OCI-LY1 (cell line): ENCODE measurements at regions not wholly inside any gene's neighbourhood (a gene's known extent, or its start where the extent isn't known, plus 50 kb on each side); places are given as distances from the start of the nearest gene placed in this dataset.

Experiments
- H2AFZ ChIP-seq: fragments of 200-600 bp; sonication (generic), shearing (Covaris generic); 2 replicates; pipeline ENCODE4 v1.6.0; 2014; ENCODE audit warnings: antibody characterized with exemption, mild to moderate bottlenecking, low read length
- H3F3A ChIP-seq: fragments of 200-600 bp; sonication (generic), shearing (Covaris generic); 2 replicates; pipeline ENCODE4 v1.6.0; 2014; ENCODE audit warnings: mild to moderate bottlenecking, antibody characterized with exemption, low read length, moderate library complexity; ENCODE audit not compliant: insufficient read depth
- H3K27ac ChIP-seq: fragments of 200-600 bp; sonication (generic); 2 replicates; pipeline ENCODE4 v1.5.1; 2014; ENCODE audit warnings: low read length, mixed run types, mild to moderate bottlenecking, low read depth; ENCODE audit not compliant: poor library complexity, severe bottlenecking
- H3K27me3 ChIP-seq: fragments of 200-600 bp; sonication (generic); 2 replicates; pipeline ENCODE4 v1.6.0; 2014; ENCODE audit warnings: antibody characterized with exemption, mild to moderate bottlenecking, low read length, moderate library complexity; ENCODE audit not compliant: insufficient read depth
- H3K36me3 ChIP-seq: fragments of 200-600 bp; sonication (generic); 2 replicates; pipeline ENCODE4 v1.6.1; 2014; ENCODE audit warnings: mild to moderate bottlenecking, antibody characterized with exemption, low read length, moderate library complexity, mixed read lengths; ENCODE audit not compliant: insufficient read depth
- H3K4me1 ChIP-seq: fragments of 200-600 bp; sonication (generic); 2 replicates; pipeline ENCODE4 v1.5.1; 2014; ENCODE audit warnings: mild to moderate bottlenecking, low read length, moderate library complexity; ENCODE audit not compliant: insufficient read depth, severe bottlenecking
- H3K4me2 ChIP-seq: fragments of 200-600 bp; sonication (generic), shearing (Covaris generic); 2 replicates; pipeline ENCODE4 v1.6.1; 2014; ENCODE audit warnings: low read length
- H3K4me3 ChIP-seq: fragments of 200-600 bp; sonication (generic); 2 replicates; pipeline ENCODE4 v1.5.1; 2014; ENCODE audit warnings: low read length, low read depth, mild to moderate bottlenecking, mixed read lengths; ENCODE audit not compliant: poor library complexity, severe bottlenecking
- H3K79me2 ChIP-seq: fragments of 200-600 bp; shearing (Covaris generic); 2 replicates; pipeline ENCODE4 v1.6.1; 2016; ENCODE audit warnings: mixed run types, low read length, mixed read lengths; ENCODE audit not compliant: insufficient read depth
- H3K9ac ChIP-seq: fragments of 200-600 bp; sonication (generic), shearing (Covaris generic); 2 replicates; pipeline ENCODE4 v1.6.1; 2014; ENCODE audit warnings: mild to moderate bottlenecking, low read length, mixed read lengths
- H3K9me2 ChIP-seq: fragments of 200-600 bp; sonication (generic), shearing (Covaris generic); 2 replicates; pipeline ENCODE4 v1.6.1; 2014; ENCODE audit warnings: low read depth, mild to moderate bottlenecking, low read length, mixed read lengths
- H3K9me3 ChIP-seq: fragments of 200-600 bp; shearing (Covaris generic); 2 replicates; pipeline ENCODE4 v1.6.1; 2014; ENCODE audit warnings: low read length, mixed read lengths
- H4K20me1 ChIP-seq: fragments of 200-600 bp; sonication (generic), shearing (Covaris generic); 2 replicates; pipeline ENCODE4 v1.6.0; 2016; ENCODE audit warnings: mild to moderate bottlenecking, low read length; ENCODE audit not compliant: insufficient read depth
- CTCF ChIP-seq: fragments of 200-600 bp; sonication (generic), shearing (Covaris generic); IDR thresholded peaks from 2 replicates; pipeline ENCODE4 v1.5.1; 2017; ENCODE audit warnings: mild to moderate bottlenecking, antibody characterized with exemption, low read length, moderate library complexity, mixed read lengths
- EZH2 ChIP-seq: fragments of 200-600 bp; sonication (generic), shearing (Covaris generic); IDR thresholded peaks from 2 replicates; pipeline ENCODE4 v1.8.0; 2017; ENCODE audit warnings: borderline replicate concordance, mixed run types, mild to moderate bottlenecking, antibody characterized with exemption, low read length, moderate library complexity, mixed read lengths

- Histone ChIP-seq H3K27me3 (no peaks in the 10 kb centered on the region), H3K4me2 (no peak overlapping the region), H3K9me2 (no peaks in the 10 kb centered on the region), H3K9me3 (peaks cover 17% of the 10 kb centered on the region), H4K20me1 (no peaks in the 10 kb centered on the region), H3K9ac (no peak overlapping the region), H3F3A (no peaks in the 10 kb centered on the region), H3K79me2 (no peaks in the 10 kb centered on the region), H3K36me3 (no peaks in the 10 kb centered on the region), H3K27ac (no peak overlapping the region), H3K4me3 (no peak overlapping the region), H3K4me1 (peaks cover 12% of the 10 kb centered on the region), H2AFZ (no peak overlapping the region)
- TF ChIP-seq CTCF (no peak; the same call in 1 of the 2 replicates), EZH2 (no peak)
These were observed 126.6 kb upstream of the HMHB1 start for GRCh38 chr5:143685246-143685815.

GRCh38 chr5:143683459-143683858 is 128.5 kb upstream of the HMHB1 start:
- TF ChIP-seq EZH2 (no peak), CTCF (no peak)
- H3K4me1 ChIP-seq: peaks cover 12% of the 10 kb centered on the region
- no peaks in the 10 kb centered on the region for H3K79me2 ChIP-seq
- no peaks in the 10 kb centered on the region for H3K36me3 ChIP-seq
- no peak overlapping the region for H3K4me2 ChIP-seq
- H2AFZ ChIP-seq: no peak overlapping the region
- no peaks in the 10 kb centered on the region for H3K27me3 ChIP-seq
- H3K9me3 ChIP-seq: peaks cover 7% of the 10 kb centered on the region
- H3K9ac ChIP-seq: no peak overlapping the region
- no peaks in the 10 kb centered on the region for H4K20me1 ChIP-seq
- H3K9me2 ChIP-seq: no peaks in the 10 kb centered on the region
- H3F3A ChIP-seq: no peaks in the 10 kb centered on the region
- no peak overlapping the region for H3K4me3 ChIP-seq
- no peak overlapping the region for H3K27ac ChIP-seq

GRCh38 chr5:143682929-143683386 is 129.0 kb upstream of the HMHB1 start:
- Histone ChIP-seq H3K36me3 (no peaks in the 10 kb centered on the region), H3K9me3 (peaks cover 4% of the 10 kb centered on the region), H3F3A (no peaks in the 10 kb centered on the region), H3K4me2 (no peak overlapping the region), H2AFZ (no peak overlapping the region), H4K20me1 (no peaks in the 10 kb centered on the region), H3K9me2 (no peaks in the 10 kb centered on the region), H3K27ac (no peak overlapping the region), H3K27me3 (no peaks in the 10 kb centered on the region), H3K79me2 (no peaks in the 10 kb centered on the region), H3K4me3 (no peak overlapping the region), H3K4me1 (peaks cover 12% of the 10 kb centered on the region), H3K9ac (no peak overlapping the region)
- TF ChIP-seq EZH2 (no peak), CTCF (no peak)
